ENCODE measurements at regions not wholly inside any gene's neighbourhood (a gene's known extent, or its start where the extent isn't known, plus 50 kb on each side); places are given as distances from the start of the nearest gene placed in this dataset.

GRCh38 chr3:67896130-67896529 is 241.7 kb upstream of the SUCLG2 start:
- TF ChIP-seq CTCF (IDR thresholded peaks at IDR 0.05): no peak
- TF ChIP-seq POLR2A (IDR thresholded peaks at IDR 0.05): no peak
